ENCODE measurements at regions not wholly inside any gene's neighbourhood (a gene's known extent, or its start where the extent isn't known, plus 50 kb on each side); places are given as distances from the start of the nearest gene placed in this dataset.

DNA sequence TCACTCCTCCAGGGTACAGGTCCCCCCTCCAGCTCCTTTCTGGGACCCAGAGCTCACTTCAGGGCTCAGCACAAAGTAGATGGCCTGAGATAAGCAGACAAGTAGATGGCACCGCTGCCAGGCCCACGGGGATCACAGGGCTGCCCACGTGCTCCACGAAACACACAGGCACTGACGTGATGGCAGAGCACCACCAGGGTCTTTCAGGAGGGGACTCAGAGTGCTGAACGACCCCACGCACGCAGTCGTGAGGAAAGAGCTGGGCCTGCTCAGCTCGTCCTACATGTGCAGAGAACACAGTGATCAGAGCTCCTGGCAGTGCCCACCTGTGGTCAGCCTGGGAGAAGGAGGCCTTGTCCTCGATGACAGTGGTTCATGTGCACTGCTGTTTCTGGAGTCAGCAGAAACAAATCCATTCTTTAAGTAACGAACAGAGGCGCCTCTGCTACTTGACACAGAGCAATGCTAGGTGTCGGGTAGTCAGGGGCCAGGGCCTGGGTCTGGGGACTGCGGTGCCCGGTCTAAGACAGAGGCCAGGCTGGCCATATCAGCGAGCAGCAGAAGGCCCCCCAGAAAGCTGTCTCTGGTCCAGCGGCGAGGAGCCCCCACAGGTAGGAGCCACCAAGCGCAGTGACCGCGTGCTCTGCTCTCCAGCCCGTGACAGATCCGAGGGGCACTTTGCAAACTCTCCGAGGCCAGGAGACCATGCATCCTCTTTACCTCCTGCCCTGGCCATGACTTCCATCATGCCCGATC is 129.8 kb upstream of the FAM20C start:
- Mint-ChIP-seq H3K4me1 (peaks cover 29% of the 10 kb centered on the region), H3K27me3 (ENCODE audit: insufficient read depth, low read depth, poor library complexity) (peaks cover 31% of the 10 kb centered on the region), H3K36me3 (ENCODE audit: low read depth) (no peaks in the 10 kb centered on the region; the same call in 2 of the 3 replicates), H3K4me3 (no peak overlapping the region), H3K9me3 (no peaks in the 10 kb centered on the region; the same call in 2 of the 3 replicates), H3K27ac (no peak overlapping the region)
- Histone ChIP-seq H3K27ac (ENCODE audit: low read depth) (no peak overlapping the region), H3K79me2 (replicated peaks; ENCODE audit: insufficient read depth) (no peaks in the 10 kb centered on the region), H3K36me3 (ENCODE audit: insufficient read depth) (no peaks in the 10 kb centered on the region), H3K4me2 (no peak overlapping the region), H3K4me3 (no peak overlapping the region), H3F3A (replicated peaks; ENCODE audit: low read depth) (no peaks in the 10 kb centered on the region), H3K9me2 (ENCODE audit: insufficient read depth) (peaks cover 6% of the 10 kb centered on the region; the same call in 1 of the 2 replicates), H4K20me1 (replicated peaks; ENCODE audit: insufficient read depth) (no peaks in the 10 kb centered on the region), H3K27me3 (ENCODE audit: insufficient read depth) (no peaks in the 10 kb centered on the region), H2AFZ (no peak overlapping the region), H3K4me1 (ENCODE audit: insufficient read depth) (peaks cover 16% of the 10 kb centered on the region)
- DNase-seq (ENCODE audit: low spot score) (no peak), ATAC-seq (no peak)
- no peak for TF ChIP-seq POLR2AphosphoS5 (IDR thresholded peaks at IDR 0.05; ENCODE audit: low read depth)
- TF ChIP-seq NANOG (IDR thresholded peaks at IDR 0.05; ENCODE audit: borderline replicate concordance), result no peak
- no peak for TF ChIP-seq STAT1 (IDR thresholded peaks at IDR 0.05; ENCODE audit: unreplicated experiment)
- no peak for TF ChIP-seq JUNB (IDR thresholded peaks at IDR 0.05; ENCODE audit: unreplicated experiment)
- TF ChIP-seq CTCF (conservative IDR thresholded peaks at IDR 0.05; ENCODE audit: low read depth in 2 of 2), result no peak
- TF ChIP-seq ZNF331 (CRISPR knock-in tag; IDR thresholded peaks at IDR 0.05; ENCODE audit: low read depth), result no peak
- no peak for TF ChIP-seq REST (IDR thresholded peaks at IDR 0.05; ENCODE audit: unreplicated experiment)

DNA sequence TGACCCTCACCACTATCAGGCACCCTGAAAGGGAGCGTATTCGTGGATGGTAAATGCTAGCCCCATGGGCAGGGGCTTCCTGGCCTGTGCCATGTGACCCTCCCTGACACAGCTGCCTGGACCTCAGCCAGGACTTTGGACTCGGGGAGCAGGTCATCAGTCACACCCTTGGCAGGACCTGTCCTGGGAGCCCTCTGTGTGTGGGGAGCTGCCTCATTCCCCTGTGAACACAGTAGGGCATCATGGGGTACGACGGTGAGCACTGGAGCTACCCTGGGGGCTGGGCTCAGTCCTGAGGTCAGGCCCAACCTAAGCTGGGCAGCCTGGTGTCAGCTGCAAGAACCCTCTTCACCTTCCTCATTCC is 129.3 kb upstream of the FAM20C start:
- H2AFZ ChIP-seq, result no peak overlapping the region
- no peak overlapping the region for H3K4me2 ChIP-seq
- H3K36me3 ChIP-seq (ENCODE audit: insufficient read depth), result no peaks in the 10 kb centered on the region
- no peak for ATAC-seq
- Mint-ChIP-seq H3K27ac (no peak overlapping the region), H3K9me3 (no peaks in the 10 kb centered on the region; the same call in 2 of the 3 replicates), H3K4me1 (peaks cover 30% of the 10 kb centered on the region), H3K27me3 (ENCODE audit: insufficient read depth, low read depth, poor library complexity) (peaks cover 32% of the 10 kb centered on the region), H3K4me3 (no peak overlapping the region), H3K36me3 (ENCODE audit: low read depth) (no peaks in the 10 kb centered on the region; the same call in 2 of the 3 replicates)
- peaks cover 16% of the 10 kb centered on the region for H3K4me1 ChIP-seq (ENCODE audit: insufficient read depth)
- DNase-seq (ENCODE audit: low spot score), result no peak
- H3K27ac ChIP-seq (ENCODE audit: low read depth), result no peak overlapping the region
- H3K27me3 ChIP-seq (ENCODE audit: insufficient read depth), result no peaks in the 10 kb centered on the region
- peaks cover 6% of the 10 kb centered on the region; the same call in 1 of the 2 replicates for H3K9me2 ChIP-seq (ENCODE audit: insufficient read depth)
- H3K4me3 ChIP-seq, result no peak overlapping the region
- no peaks in the 10 kb centered on the region for H3K79me2 ChIP-seq (replicated peaks; ENCODE audit: insufficient read depth)
- no peaks in the 10 kb centered on the region for H3F3A ChIP-seq (replicated peaks; ENCODE audit: low read depth)
- no peaks in the 10 kb centered on the region for H4K20me1 ChIP-seq (replicated peaks; ENCODE audit: insufficient read depth)
- TF ChIP-seq JUNB (IDR thresholded peaks at IDR 0.05; ENCODE audit: unreplicated experiment) (no peak), STAT1 (IDR thresholded peaks at IDR 0.05; ENCODE audit: unreplicated experiment) (no peak), NANOG (IDR thresholded peaks at IDR 0.05; ENCODE audit: borderline replicate concordance) (no peak)
- TF ChIP-seq, protein P1, sequence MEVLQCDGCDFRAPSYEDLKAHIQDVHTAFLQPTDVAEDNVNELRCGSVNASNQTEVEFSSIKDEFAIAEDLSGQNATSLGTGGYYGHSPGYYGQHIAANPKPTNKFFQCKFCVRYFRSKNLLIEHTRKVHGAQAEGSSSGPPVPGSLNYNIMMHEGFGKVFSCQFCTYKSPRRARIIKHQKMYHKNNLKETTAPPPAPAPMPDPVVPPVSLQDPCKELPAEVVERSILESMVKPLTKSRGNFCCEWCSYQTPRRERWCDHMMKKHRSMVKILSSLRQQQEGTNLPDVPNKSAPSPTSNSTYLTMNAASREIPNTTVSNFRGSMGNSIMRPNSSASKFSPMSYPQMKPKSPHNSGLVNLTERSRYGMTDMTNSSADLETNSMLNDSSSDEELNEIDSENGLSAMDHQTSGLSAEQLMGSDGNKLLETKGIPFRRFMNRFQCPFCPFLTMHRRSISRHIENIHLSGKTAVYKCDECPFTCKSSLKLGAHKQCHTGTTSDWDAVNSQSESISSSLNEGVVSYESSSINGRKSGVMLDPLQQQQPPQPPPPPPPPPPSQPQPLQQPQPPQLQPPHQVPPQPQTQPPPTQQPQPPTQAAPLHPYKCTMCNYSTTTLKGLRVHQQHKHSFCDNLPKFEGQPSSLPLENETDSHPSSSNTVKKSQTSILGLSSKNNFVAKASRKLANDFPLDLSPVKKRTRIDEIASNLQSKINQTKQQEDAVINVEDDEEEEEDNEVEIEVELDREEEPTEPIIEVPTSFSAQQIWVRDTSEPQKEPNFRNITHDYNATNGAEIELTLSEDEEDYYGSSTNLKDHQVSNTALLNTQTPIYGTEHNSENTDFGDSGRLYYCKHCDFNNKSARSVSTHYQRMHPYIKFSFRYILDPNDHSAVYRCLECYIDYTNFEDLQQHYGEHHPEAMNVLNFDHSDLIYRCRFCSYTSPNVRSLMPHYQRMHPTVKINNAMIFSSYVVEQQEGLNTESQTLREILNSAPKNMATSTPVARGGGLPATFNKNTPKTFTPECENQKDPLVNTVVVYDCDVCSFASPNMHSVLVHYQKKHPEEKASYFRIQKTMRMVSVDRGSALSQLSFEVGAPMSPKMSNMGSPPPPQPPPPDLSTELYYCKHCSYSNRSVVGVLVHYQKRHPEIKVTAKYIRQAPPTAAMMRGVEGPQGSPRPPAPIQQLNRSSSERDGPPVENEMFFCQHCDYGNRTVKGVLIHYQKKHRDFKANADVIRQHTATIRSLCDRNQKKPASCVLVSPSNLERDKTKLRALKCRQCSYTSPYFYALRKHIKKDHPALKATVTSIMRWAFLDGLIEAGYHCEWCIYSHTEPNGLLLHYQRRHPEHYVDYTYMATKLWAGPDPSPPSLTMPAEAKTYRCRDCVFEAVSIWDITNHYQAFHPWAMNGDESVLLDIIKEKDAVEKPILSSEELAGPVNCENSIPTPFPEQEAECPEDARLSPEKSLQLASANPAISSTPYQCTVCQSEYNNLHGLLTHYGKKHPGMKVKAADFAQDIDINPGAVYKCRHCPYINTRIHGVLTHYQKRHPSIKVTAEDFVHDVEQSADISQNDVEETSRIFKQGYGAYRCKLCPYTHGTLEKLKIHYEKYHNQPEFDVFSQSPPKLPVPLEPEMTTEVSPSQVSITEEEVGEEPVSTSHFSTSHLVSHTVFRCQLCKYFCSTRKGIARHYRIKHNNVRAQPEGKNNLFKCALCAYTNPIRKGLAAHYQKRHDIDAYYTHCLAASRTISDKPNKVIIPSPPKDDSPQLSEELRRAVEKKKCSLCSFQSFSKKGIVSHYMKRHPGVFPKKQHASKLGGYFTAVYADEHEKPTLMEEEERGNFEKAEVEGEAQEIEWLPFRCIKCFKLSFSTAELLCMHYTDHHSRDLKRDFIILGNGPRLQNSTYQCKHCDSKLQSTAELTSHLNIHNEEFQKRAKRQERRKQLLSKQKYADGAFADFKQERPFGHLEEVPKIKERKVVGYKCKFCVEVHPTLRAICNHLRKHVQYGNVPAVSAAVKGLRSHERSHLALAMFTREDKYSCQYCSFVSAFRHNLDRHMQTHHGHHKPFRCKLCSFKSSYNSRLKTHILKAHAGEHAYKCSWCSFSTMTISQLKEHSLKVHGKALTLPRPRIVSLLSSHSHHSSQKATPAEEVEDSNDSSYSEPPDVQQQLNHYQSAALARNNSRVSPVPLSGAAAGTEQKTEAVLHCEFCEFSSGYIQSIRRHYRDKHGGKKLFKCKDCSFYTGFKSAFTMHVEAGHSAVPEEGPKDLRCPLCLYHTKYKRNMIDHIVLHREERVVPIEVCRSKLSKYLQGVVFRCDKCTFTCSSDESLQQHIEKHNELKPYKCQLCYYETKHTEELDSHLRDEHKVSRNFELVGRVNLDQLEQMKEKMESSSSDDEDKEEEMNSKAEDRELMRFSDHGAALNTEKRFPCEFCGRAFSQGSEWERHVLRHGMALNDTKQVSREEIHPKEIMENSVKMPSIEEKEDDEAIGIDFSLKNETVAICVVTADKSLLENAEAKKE (CRISPR knock-in tag; IDR thresholded peaks at IDR 0.05), result no peak

All from GM23338 (cell line).